GM23338 (cell line): ENCODE measurements at regions not wholly inside any gene's neighbourhood (a gene's known extent, or its start where the extent isn't known, plus 50 kb on each side); places are given as distances from the start of the nearest gene placed in this dataset.

Experiments used
- ATAC-seq: fragments of 200-7000 bp; cut with Tn5 transposase; 3 replicates; pipeline ENCODE4 v1.9.1; 2020
- DNase-seq: peaks from one replicate; pipeline ENCODE4 v3.0.0-alpha.2; 2015; ENCODE audit warnings: low spot score
- H2AFZ ChIP-seq: fragments of 200-600 bp; sonication (generic); 2 replicates; pipeline ENCODE4 v1.8.0; 2016; ENCODE audit warnings: antibody characterized with exemption, mild to moderate bottlenecking, moderate library complexity
- H3F3A ChIP-seq: fragments of 200-600 bp; sonication (generic); replicated peaks from 2 replicates; pipeline ENCODE4 v1.8.0; 2017; ENCODE audit warnings: antibody characterized with exemption, mixed run types, low read depth
- H3K27ac ChIP-seq: fragments of 200-600 bp; sonication (generic); 2 replicates; pipeline ENCODE4 v1.6.1; 2016; ENCODE audit warnings: low read depth
- H3K27me3 ChIP-seq: fragments of 200-600 bp; sonication (generic); 2 replicates; pipeline ENCODE4 v1.8.0; 2016; ENCODE audit warnings: mild to moderate bottlenecking, mixed run types, moderate library complexity; ENCODE audit not compliant: insufficient read depth
- H3K36me3 ChIP-seq: fragments of 200-600 bp; sonication (generic); 2 replicates; pipeline ENCODE4 v1.8.0; 2016; ENCODE audit warnings: mild to moderate bottlenecking; ENCODE audit not compliant: insufficient read depth
- H3K4me1 ChIP-seq: fragments of 200-600 bp; sonication (generic); 2 replicates; pipeline ENCODE4 v1.8.0; 2016; ENCODE audit warnings: mild to moderate bottlenecking, moderate library complexity; ENCODE audit not compliant: insufficient read depth
- H3K4me2 ChIP-seq: fragments of 200-600 bp; sonication (generic); 2 replicates; pipeline ENCODE4 v1.7.1; 2017; ENCODE audit warnings: mixed run types
- H3K4me3 ChIP-seq: fragments of 200-600 bp; sonication (generic); 2 replicates; pipeline ENCODE4 v1.6.1; 2016; ENCODE audit warnings: mixed run types
- H3K79me2 ChIP-seq: fragments of 200-600 bp; sonication (generic); replicated peaks from 2 replicates; pipeline ENCODE4 v1.8.0; 2017; ENCODE audit warnings: mild to moderate bottlenecking; ENCODE audit not compliant: insufficient read depth
- H3K9me2 ChIP-seq: fragments of 200-600 bp; sonication (generic); 2 replicates; pipeline ENCODE4 v1.8.0; 2017; ENCODE audit not compliant: insufficient read depth
- H4K20me1 ChIP-seq: fragments of 200-600 bp; sonication (generic); replicated peaks from 2 replicates; pipeline ENCODE4 v1.8.0; 2017; ENCODE audit warnings: mild to moderate bottlenecking; ENCODE audit not compliant: insufficient read depth
- H3K27ac Mint-ChIP-seq: 2 replicates; pipeline ENCODE4 v1.8.0; 2020; ENCODE audit warnings: inconsistent platforms, mild to moderate bottlenecking, moderate library complexity, mixed read lengths
- H3K27me3 Mint-ChIP-seq: 3 replicates; pipeline ENCODE4 v1.8.0; 2022; ENCODE audit warnings: low read depth, mild to moderate bottlenecking, moderate library complexity, mixed read lengths, inconsistent platforms; ENCODE audit not compliant: insufficient read depth, poor library complexity
- H3K36me3 Mint-ChIP-seq: 3 replicates; pipeline ENCODE4 v1.8.0; 2021; ENCODE audit warnings: low read depth, mild to moderate bottlenecking, inconsistent platforms, moderate library complexity, mixed read lengths
- H3K4me1 Mint-ChIP-seq: 3 replicates; pipeline ENCODE4 v1.8.0; 2020; ENCODE audit warnings: mild to moderate bottlenecking, inconsistent platforms, mixed read lengths
- H3K4me3 Mint-ChIP-seq: 3 replicates; pipeline ENCODE4 v1.8.0; 2021; ENCODE audit warnings: moderate library complexity, mild to moderate bottlenecking, inconsistent platforms, mixed read lengths
- H3K9me3 Mint-ChIP-seq: 3 replicates; pipeline ENCODE4 v1.8.0; 2020; ENCODE audit warnings: moderate library complexity, mild to moderate bottlenecking, inconsistent platforms, mixed read lengths
- CREB1 ChIP-seq: fragments of 250-450 bp; sonication (Bioruptor Pico); IDR thresholded peaks from 2 replicates; pipeline ENCODE4 v1.5.0; 2020; ENCODE audit warnings: low read depth, mild to moderate bottlenecking, moderate library complexity
- EZH2 ChIP-seq: fragments of 200-600 bp; sonication (generic); IDR thresholded peaks from one replicate; pipeline ENCODE4 v1.8.0; 2017; ENCODE audit warnings: antibody characterized with exemption, mild to moderate bottlenecking, low read depth; ENCODE audit not compliant: unreplicated experiment
- JUNB ChIP-seq: IDR thresholded peaks from one replicate; pipeline ENCODE4 v1.6.1; 2016; ENCODE audit warnings: antibody characterized with exemption; ENCODE audit not compliant: unreplicated experiment
- POLR2AphosphoS5 ChIP-seq: IDR thresholded peaks from 2 replicates; pipeline ENCODE4 v1.6.1; 2016; ENCODE audit warnings: antibody characterized with exemption, low read depth
- STAT1 ChIP-seq: IDR thresholded peaks from one replicate; pipeline ENCODE4 v1.6.1; 2016; ENCODE audit warnings: antibody characterized with exemption; ENCODE audit not compliant: unreplicated experiment
- ZNF114 ChIP-seq: fragments of 250-450 bp; sonication (Bioruptor Pico); IDR thresholded peaks from 2 replicates; pipeline ENCODE4 v1.5.0; 2020; ENCODE audit warnings: mild to moderate bottlenecking, moderate library complexity
- TF ChIP-seq, protein P1 (sequence below): IDR thresholded peaks from one replicate; pipeline ENCODE4 v1.6.1; 2018; ENCODE audit warnings: antibody characterized with exemption; ENCODE audit not compliant: unreplicated experiment
- TF ChIP-seq, protein P2 (sequence below): fragments of 250-450 bp; sonication (Bioruptor Pico); IDR thresholded peaks from 2 replicates; pipeline ENCODE4 v1.5.0; 2020; ENCODE audit warnings: mild to moderate bottlenecking, moderate library complexity

DNA sequence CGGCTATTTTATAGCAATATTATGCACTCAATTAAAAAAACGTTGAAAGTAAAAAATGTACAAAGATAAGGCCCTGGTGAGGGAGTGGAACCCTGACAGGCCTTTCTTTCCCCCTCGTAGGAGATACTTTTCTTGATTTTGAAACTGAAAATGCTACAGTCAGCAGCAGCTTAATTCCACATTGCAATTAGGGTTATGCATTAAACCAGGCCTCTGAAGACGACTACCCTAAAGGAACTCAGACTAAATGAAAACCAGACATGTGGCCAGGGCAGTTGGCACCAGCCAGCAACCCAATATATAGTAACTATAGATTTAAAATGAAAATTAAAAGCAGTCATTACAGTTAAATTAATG is 463.2 kb upstream of the MAF start (continued):
- TF ChIP-seq, protein P1, sequence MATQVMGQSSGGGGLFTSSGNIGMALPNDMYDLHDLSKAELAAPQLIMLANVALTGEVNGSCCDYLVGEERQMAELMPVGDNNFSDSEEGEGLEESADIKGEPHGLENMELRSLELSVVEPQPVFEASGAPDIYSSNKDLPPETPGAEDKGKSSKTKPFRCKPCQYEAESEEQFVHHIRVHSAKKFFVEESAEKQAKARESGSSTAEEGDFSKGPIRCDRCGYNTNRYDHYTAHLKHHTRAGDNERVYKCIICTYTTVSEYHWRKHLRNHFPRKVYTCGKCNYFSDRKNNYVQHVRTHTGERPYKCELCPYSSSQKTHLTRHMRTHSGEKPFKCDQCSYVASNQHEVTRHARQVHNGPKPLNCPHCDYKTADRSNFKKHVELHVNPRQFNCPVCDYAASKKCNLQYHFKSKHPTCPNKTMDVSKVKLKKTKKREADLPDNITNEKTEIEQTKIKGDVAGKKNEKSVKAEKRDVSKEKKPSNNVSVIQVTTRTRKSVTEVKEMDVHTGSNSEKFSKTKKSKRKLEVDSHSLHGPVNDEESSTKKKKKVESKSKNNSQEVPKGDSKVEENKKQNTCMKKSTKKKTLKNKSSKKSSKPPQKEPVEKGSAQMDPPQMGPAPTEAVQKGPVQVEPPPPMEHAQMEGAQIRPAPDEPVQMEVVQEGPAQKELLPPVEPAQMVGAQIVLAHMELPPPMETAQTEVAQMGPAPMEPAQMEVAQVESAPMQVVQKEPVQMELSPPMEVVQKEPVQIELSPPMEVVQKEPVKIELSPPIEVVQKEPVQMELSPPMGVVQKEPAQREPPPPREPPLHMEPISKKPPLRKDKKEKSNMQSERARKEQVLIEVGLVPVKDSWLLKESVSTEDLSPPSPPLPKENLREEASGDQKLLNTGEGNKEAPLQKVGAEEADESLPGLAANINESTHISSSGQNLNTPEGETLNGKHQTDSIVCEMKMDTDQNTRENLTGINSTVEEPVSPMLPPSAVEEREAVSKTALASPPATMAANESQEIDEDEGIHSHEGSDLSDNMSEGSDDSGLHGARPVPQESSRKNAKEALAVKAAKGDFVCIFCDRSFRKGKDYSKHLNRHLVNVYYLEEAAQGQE: no peak
- no peak for TF ChIP-seq STAT1

DNA sequence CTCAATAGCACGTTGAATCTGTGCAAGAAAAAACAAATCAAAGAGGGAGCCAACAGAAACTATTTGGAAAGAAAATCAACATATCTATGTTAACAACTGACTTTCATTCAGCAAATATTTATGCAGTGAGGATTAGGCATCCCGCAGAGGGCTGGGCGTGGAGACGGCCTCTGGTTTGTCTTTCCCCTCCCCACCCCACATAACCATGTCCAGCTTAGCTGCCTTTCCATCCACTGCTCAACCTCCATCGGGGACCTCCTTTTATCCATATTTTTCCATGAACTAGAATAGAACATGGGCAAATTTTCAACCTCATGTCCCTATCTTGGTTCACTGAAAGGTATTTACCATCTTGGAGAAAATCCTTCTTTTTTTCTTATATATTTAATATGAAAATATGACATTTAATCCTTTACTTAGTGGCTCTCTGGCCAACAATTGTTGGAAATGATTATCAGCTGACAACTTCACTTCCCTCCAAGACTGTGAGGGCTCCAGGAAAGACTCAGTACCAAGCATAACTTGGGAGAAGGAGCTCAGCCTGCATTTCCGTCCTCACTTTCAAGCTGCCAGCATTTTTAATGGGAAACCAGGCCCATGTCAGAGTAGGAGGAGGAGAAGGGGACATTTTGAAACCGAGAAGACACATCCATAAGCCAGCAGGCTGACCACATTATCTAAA is 462.6 kb upstream of the MAF start:
- H3K27me3 ChIP-seq: no peaks in the 10 kb centered on the region
- DNase-seq (no peak), ATAC-seq (no peak)
- no peaks in the 10 kb centered on the region for H3F3A ChIP-seq
- H3K4me1 ChIP-seq: 0 out of 2 replicates have a peak, but pooled peaks cover 9% of the 10 kb centered on the region
- Mint-ChIP-seq H3K9me3 (no peaks in the 10 kb centered on the region), H3K27me3 (peaks cover 2% of the 10 kb centered on the region), H3K36me3 (no peaks in the 10 kb centered on the region), H3K4me3 (no peak overlapping the region), H3K27ac (no peak overlapping the region), H3K4me1 (peaks cover 8% of the 10 kb centered on the region; the same call in 2 of the 3 replicates)
- H3K36me3 ChIP-seq: no peaks in the 10 kb centered on the region
- no peak overlapping the region for H3K4me2 ChIP-seq
- no peak overlapping the region for H3K4me3 ChIP-seq
- H2AFZ ChIP-seq: no peak overlapping the region
- no peaks in the 10 kb centered on the region for H3K79me2 ChIP-seq
- H4K20me1 ChIP-seq: no peaks in the 10 kb centered on the region
- no peaks in the 10 kb centered on the region for H3K9me2 ChIP-seq
- TF ChIP-seq JUNB: no peak
- no peak overlapping the region for H3K27ac ChIP-seq

DNA sequence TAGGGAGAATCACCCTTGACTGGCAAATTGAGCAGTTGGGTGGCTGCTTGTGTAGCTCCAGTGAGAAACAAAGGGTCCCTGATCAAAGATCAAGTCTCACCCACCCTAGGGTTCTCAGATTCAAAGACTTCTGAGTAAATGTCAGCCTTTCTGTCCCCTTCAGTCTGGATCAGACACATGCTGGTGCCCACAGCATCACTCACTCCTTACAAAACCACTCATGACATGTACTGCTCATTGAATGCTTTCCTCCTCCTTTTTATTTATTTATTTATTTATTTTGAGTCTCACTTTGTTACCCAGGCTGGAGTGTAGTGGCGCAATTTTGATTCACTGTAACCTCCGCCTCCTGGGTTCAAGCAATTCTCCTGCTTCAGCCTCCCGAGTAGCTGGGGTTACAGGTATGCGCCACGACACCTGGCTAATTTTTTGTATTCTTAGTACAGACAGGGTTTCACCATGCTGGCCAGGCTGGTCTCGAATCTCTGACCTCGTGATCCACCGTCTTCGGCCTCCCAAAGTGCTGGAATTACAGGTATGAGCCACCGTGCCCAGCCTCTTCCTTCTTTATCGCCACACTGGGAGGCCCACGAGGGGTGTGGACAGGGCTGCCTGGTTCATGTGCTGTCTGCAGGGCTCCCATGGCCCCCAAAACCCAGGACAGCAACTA is 462.0 kb upstream of the MAF start:
- no peak overlapping the region for H3K27ac Mint-ChIP-seq
- H3K27me3 Mint-ChIP-seq: peaks cover 4% of the 10 kb centered on the region
- DNase-seq (no peak), ATAC-seq (no peak)
- Histone ChIP-seq H2AFZ (no peak overlapping the region), H3K4me2 (no peak overlapping the region), H3K4me1 (0 out of 2 replicates have a peak, but pooled peaks cover 9% of the 10 kb centered on the region), H3K4me3 (no peak overlapping the region), H4K20me1 (no peaks in the 10 kb centered on the region), H3K9me2 (no peaks in the 10 kb centered on the region), H3K27ac (no peak overlapping the region), H3K79me2 (no peaks in the 10 kb centered on the region), H3K27me3 (no peaks in the 10 kb centered on the region), H3K36me3 (no peaks in the 10 kb centered on the region), H3F3A (no peaks in the 10 kb centered on the region)
- no peaks in the 10 kb centered on the region for H3K9me3 Mint-ChIP-seq
- H3K4me1 Mint-ChIP-seq: peaks cover 8% of the 10 kb centered on the region; the same call in 2 of the 3 replicates
- H3K36me3 Mint-ChIP-seq: no peaks in the 10 kb centered on the region
- no peak overlapping the region for H3K4me3 Mint-ChIP-seq
- no peak for TF ChIP-seq ZNF114 (CRISPR knock-in tag)
- TF ChIP-seq CREB1 (CRISPR knock-in tag): no peak
- TF ChIP-seq, protein P2, sequence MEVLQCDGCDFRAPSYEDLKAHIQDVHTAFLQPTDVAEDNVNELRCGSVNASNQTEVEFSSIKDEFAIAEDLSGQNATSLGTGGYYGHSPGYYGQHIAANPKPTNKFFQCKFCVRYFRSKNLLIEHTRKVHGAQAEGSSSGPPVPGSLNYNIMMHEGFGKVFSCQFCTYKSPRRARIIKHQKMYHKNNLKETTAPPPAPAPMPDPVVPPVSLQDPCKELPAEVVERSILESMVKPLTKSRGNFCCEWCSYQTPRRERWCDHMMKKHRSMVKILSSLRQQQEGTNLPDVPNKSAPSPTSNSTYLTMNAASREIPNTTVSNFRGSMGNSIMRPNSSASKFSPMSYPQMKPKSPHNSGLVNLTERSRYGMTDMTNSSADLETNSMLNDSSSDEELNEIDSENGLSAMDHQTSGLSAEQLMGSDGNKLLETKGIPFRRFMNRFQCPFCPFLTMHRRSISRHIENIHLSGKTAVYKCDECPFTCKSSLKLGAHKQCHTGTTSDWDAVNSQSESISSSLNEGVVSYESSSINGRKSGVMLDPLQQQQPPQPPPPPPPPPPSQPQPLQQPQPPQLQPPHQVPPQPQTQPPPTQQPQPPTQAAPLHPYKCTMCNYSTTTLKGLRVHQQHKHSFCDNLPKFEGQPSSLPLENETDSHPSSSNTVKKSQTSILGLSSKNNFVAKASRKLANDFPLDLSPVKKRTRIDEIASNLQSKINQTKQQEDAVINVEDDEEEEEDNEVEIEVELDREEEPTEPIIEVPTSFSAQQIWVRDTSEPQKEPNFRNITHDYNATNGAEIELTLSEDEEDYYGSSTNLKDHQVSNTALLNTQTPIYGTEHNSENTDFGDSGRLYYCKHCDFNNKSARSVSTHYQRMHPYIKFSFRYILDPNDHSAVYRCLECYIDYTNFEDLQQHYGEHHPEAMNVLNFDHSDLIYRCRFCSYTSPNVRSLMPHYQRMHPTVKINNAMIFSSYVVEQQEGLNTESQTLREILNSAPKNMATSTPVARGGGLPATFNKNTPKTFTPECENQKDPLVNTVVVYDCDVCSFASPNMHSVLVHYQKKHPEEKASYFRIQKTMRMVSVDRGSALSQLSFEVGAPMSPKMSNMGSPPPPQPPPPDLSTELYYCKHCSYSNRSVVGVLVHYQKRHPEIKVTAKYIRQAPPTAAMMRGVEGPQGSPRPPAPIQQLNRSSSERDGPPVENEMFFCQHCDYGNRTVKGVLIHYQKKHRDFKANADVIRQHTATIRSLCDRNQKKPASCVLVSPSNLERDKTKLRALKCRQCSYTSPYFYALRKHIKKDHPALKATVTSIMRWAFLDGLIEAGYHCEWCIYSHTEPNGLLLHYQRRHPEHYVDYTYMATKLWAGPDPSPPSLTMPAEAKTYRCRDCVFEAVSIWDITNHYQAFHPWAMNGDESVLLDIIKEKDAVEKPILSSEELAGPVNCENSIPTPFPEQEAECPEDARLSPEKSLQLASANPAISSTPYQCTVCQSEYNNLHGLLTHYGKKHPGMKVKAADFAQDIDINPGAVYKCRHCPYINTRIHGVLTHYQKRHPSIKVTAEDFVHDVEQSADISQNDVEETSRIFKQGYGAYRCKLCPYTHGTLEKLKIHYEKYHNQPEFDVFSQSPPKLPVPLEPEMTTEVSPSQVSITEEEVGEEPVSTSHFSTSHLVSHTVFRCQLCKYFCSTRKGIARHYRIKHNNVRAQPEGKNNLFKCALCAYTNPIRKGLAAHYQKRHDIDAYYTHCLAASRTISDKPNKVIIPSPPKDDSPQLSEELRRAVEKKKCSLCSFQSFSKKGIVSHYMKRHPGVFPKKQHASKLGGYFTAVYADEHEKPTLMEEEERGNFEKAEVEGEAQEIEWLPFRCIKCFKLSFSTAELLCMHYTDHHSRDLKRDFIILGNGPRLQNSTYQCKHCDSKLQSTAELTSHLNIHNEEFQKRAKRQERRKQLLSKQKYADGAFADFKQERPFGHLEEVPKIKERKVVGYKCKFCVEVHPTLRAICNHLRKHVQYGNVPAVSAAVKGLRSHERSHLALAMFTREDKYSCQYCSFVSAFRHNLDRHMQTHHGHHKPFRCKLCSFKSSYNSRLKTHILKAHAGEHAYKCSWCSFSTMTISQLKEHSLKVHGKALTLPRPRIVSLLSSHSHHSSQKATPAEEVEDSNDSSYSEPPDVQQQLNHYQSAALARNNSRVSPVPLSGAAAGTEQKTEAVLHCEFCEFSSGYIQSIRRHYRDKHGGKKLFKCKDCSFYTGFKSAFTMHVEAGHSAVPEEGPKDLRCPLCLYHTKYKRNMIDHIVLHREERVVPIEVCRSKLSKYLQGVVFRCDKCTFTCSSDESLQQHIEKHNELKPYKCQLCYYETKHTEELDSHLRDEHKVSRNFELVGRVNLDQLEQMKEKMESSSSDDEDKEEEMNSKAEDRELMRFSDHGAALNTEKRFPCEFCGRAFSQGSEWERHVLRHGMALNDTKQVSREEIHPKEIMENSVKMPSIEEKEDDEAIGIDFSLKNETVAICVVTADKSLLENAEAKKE (CRISPR knock-in tag): no peak
- no peak for TF ChIP-seq EZH2
- TF ChIP-seq POLR2AphosphoS5: no peak
